CD4-positive, alpha-beta T cell (primary cell): ENCODE measurements at regions not wholly inside any gene's neighbourhood (a gene's known extent, or its start where the extent isn't known, plus 50 kb on each side); places are given as distances from the start of the nearest gene placed in this dataset.

ENCODE experiments used
- ATAC-seq: fragments of 200-7000 bp; cut with Tn5 transposase; one replicate; pipeline ENCODE4 v1.10.0; 2022; ENCODE audit warnings: mild to moderate bottlenecking; ENCODE audit not compliant: poor library complexity
- CTCF ChIA-PET: fragments of 350-600 bp; sonication (Branson Sonifier 250); formaldehyde crosslinking; loops from one replicate; lab custom pipeline; 2021; ENCODE audit warnings: antibody characterized with exemption, inconsistent platforms; lab: Charles Lee
- POLR2A ChIA-PET: fragments of 350-600 bp; sonication (Branson Sonifier 250); formaldehyde crosslinking; loops from one replicate; lab custom pipeline; 2021; ENCODE audit warnings: antibody characterized with exemption, inconsistent platforms; lab: Charles Lee
- DNase-seq, 14 experiments: peaks; one replicate each; pipeline ENCODE4 v3.0.0-alpha.2; 2013 to 2020; ENCODE audit warnings: mixed read lengths in 2 of 14
- H3K27ac ChIP-seq, 2 donors: one replicate each; pipeline versions ENCODE4 v1.5.1 to v1.7.0; 2013; ENCODE audit warnings: low read length in 2 of 2, low read depth in 1 of 2, mild to moderate bottlenecking in 1 of 2
- H3K27me3 ChIP-seq, 2 experiments: 1 replicate in 1 of 2; 2 replicates in 1 of 2; pipeline versions ENCODE4 v1.6.1 to v1.7.0; 2013; ENCODE audit warnings: low read length in 2 of 2, control low read depth in 1 of 2, mild to moderate bottlenecking in 1 of 2, moderate library complexity in 1 of 2; ENCODE audit not compliant: insufficient read depth in 2 of 2, control insufficient read depth in 1 of 2
- H3K36me3 ChIP-seq: one replicate; pipeline ENCODE4 v1.6.1; 2013; ENCODE audit warnings: low read length, control low read depth; ENCODE audit not compliant: insufficient read depth
- H3K4me1 ChIP-seq: one replicate; pipeline ENCODE4 v1.6.1; 2013; ENCODE audit warnings: low read length, control low read depth; ENCODE audit not compliant: insufficient read depth
- H3K4me3 ChIP-seq: one replicate; pipeline ENCODE4 v1.5.1; 2013; ENCODE audit warnings: mild to moderate bottlenecking, low read length, moderate library complexity
- H3K9me3 ChIP-seq, 2 experiments: 1 replicate in 1 of 2; 2 replicates in 1 of 2; pipeline versions ENCODE4 v1.6.1 to v1.7.0; 2013; ENCODE audit warnings: low read length in 2 of 2, mild to moderate bottlenecking in 2 of 2, control low read depth in 1 of 2, moderate library complexity in 1 of 2; ENCODE audit not compliant: control insufficient read depth in 1 of 2, insufficient read depth in 1 of 2
- H3K27ac Mint-ChIP-seq: one replicate; pipeline ENCODE4 v1.8.0; 2020; ENCODE audit warnings: mixed read lengths
- H3K27me3 Mint-ChIP-seq: one replicate; pipeline ENCODE4 v1.8.0; 2021; ENCODE audit warnings: mixed read lengths
- H3K36me3 Mint-ChIP-seq: one replicate; pipeline ENCODE4 v1.8.0; 2021; ENCODE audit warnings: low read depth, mixed read lengths
- H3K4me1 Mint-ChIP-seq: one replicate; pipeline ENCODE4 v1.8.0; 2021; ENCODE audit warnings: low read depth, mixed read lengths
- H3K4me3 Mint-ChIP-seq: one replicate; pipeline ENCODE4 v1.8.0; 2020; ENCODE audit warnings: mild to moderate bottlenecking, mixed read lengths
- H3K9me3 Mint-ChIP-seq: one replicate; pipeline ENCODE4 v1.8.0; 2020; ENCODE audit warnings: mixed read lengths
- CTCF ChIP-seq: fragments of 200-600 bp; IDR thresholded peaks from one replicate; pipeline ENCODE4 v1.8.0; 2022; ENCODE audit warnings: antibody characterized with exemption, mild to moderate bottlenecking
- intact Hi-C, 2 experiments: fragments of 100-400 bp; cut with DNase I in 1 of 2; cut with micrococcal nuclease in 1 of 2; formaldehyde crosslinking; loops; one replicate each; pipeline versions ENCODE4 v1.15.1 to v1.9.0; 2023 to 2025; cut with DNase I, micrococcal nuclease

GRCh38 chr1:172801771-172802322, 142.9 kb downstream of the FASLG start:
- H3K9me3 Mint-ChIP-seq = peaks cover 3% of the 10 kb centered on the region
- H3K27ac Mint-ChIP-seq = no peak overlapping the region
- Histone ChIP-seq H3K27me3 (no peaks in the 10 kb centered on the region), H3K4me1 (no peaks in the 10 kb centered on the region), H3K36me3 (no peaks in the 10 kb centered on the region), H3K4me3 (no peak overlapping the region), H3K27ac (no peak overlapping the region), H3K9me3 (peaks cover 0 to 5% of the 10 kb centered on the region in 2 experiments)
- no peaks in the 10 kb centered on the region for H3K27me3 Mint-ChIP-seq
- H3K4me1 Mint-ChIP-seq = no peaks in the 10 kb centered on the region
- CTCF ChIA-PET = no interaction called here
- POLR2A ChIA-PET = no interaction called here
- no peak for DNase-seq
- H3K4me3 Mint-ChIP-seq = no peak overlapping the region
- intact Hi-C loops = no loop called here
- peaks cover 4% of the 10 kb centered on the region for H3K36me3 Mint-ChIP-seq
- no peak for ATAC-seq
- no peak for TF ChIP-seq CTCF

- no peak overlapping the region for H3K4me3 Mint-ChIP-seq
- no peaks in the 10 kb centered on the region for H3K27me3 Mint-ChIP-seq
- H3K4me1 Mint-ChIP-seq = no peaks in the 10 kb centered on the region
- peaks cover 8% of the 10 kb centered on the region for H3K9me3 Mint-ChIP-seq
- H3K36me3 Mint-ChIP-seq = peaks cover 5% of the 10 kb centered on the region
- CTCF ChIA-PET = no interaction called here
- Histone ChIP-seq H3K27ac (no peak overlapping the region), H3K36me3 (no peaks in the 10 kb centered on the region), H3K4me3 (no peak overlapping the region), H3K27me3 (no peaks in the 10 kb centered on the region), H3K4me1 (no peaks in the 10 kb centered on the region), H3K9me3 (peaks cover 0 to 8% of the 10 kb centered on the region in 2 experiments)
- TF ChIP-seq CTCF = no peak
- H3K27ac Mint-ChIP-seq = no peak overlapping the region
- no peak for DNase-seq
- ATAC-seq = no peak
- POLR2A ChIA-PET = no interaction called here
- intact Hi-C loops = no loop called here
Observed at GRCh38 chr1:172809750-172810149, 150.8 kb downstream of the FASLG start.

GRCh38 chr1:172810480-172811175, 151.7 kb downstream of the FASLG start:
- ChIA-PET POLR2A (no interaction called here), CTCF (no interaction called here)
- Mint-ChIP-seq H3K4me3 (no peak overlapping the region), H3K4me1 (no peaks in the 10 kb centered on the region), H3K36me3 (peaks cover 5% of the 10 kb centered on the region), H3K27me3 (no peaks in the 10 kb centered on the region), H3K27ac (no peak overlapping the region), H3K9me3 (peaks cover 10% of the 10 kb centered on the region)
- Histone ChIP-seq H3K36me3 (no peaks in the 10 kb centered on the region), H3K27me3 (no peaks in the 10 kb centered on the region), H3K27ac (no peak overlapping the region), H3K4me3 (no peak overlapping the region), H3K4me1 (no peaks in the 10 kb centered on the region), H3K9me3 (peaks cover 0 to 8% of the 10 kb centered on the region in 2 experiments)
- no peak for DNase-seq
- intact Hi-C loops = no loop called here
- ATAC-seq = no peak
- TF ChIP-seq CTCF = no peak
